ENCODE measurements at regions not wholly inside any gene's neighbourhood (a gene's known extent, or its start where the extent isn't known, plus 50 kb on each side); places are given as distances from the start of the nearest gene placed in this dataset.
"Not testable (repeated sequence)": the region's sequence is repeated elsewhere in the genome, so short reads cannot be mapped to it uniquely, and the experiment has no call there.

- DNase-seq, result no peak
Measured at GRCh38 chr10:31125789-31126188, 94.1 kb upstream of the ZNF438 start.

GRCh38 chr10:31126593-31126992 is 94.9 kb upstream of the ZNF438 start:
- no peak for DNase-seq

- DNase-seq, result no peak
Measured at GRCh38 chr10:31128536-31128935, 96.9 kb upstream of the ZNF438 start.

- no peak for DNase-seq
Measured at GRCh38 chr10:31129271-31129670, 97.6 kb upstream of the ZNF438 start.

- no peak for DNase-seq
Measured at GRCh38 chr10:31129880-31130405, 98.3 kb upstream of the ZNF438 start.

- DNase-seq, result no peak
Measured at GRCh38 chr10:31130406-31130805, 98.7 kb upstream of the ZNF438 start.

- DNase-seq, result no peak
Measured at GRCh38 chr10:31131251-31131650, 99.6 kb upstream of the ZNF438 start.

- DNase-seq, result no peak
Measured at GRCh38 chr10:31132681-31133244, 101.1 kb upstream of the ZNF438 start.

GRCh38 chr10:31133251-31133791 is 101.7 kb upstream of the ZNF438 start:
- DNase-seq, result no peak

- no peak for DNase-seq
Measured at GRCh38 chr10:31133792-31134310, 102.2 kb upstream of the ZNF438 start.

GRCh38 chr10:31134311-31134952 is 102.8 kb upstream of the ZNF438 start:
- DNase-seq, result no peak

- no peak for DNase-seq
Measured at GRCh38 chr10:31135171-31135570, 103.5 kb upstream of the ZNF438 start.

GRCh38 chr10:31135791-31136190 is 104.1 kb upstream of the ZNF438 start:
- not testable (repeated sequence) for DNase-seq

- no peak for DNase-seq
Measured at GRCh38 chr10:31136386-31136785, 104.7 kb upstream of the ZNF438 start.

- no peak for DNase-seq
Measured at GRCh38 chr10:31136930-31137885, 105.5 kb upstream of the ZNF438 start.

- DNase-seq, result no peak
Measured at GRCh38 chr10:31138026-31138553, 106.4 kb upstream of the ZNF438 start.

- no peak for DNase-seq
Measured at GRCh38 chr10:31139497-31139896, 107.8 kb upstream of the ZNF438 start.

GRCh38 chr10:31140716-31141115 is 109.1 kb upstream of the ZNF438 start:
- DNase-seq, result no peak

GRCh38 chr10:31142026-31142425 is 110.4 kb upstream of the ZNF438 start:
- DNase-seq, result no peak

GRCh38 chr10:31143331-31143935 is 111.8 kb upstream of the ZNF438 start:
- no peak for DNase-seq

GRCh38 chr10:31145986-31146385 is 114.3 kb upstream of the ZNF438 start:
- DNase-seq, result no peak

GRCh38 chr10:31146491-31147209 is 115.0 kb upstream of the ZNF438 start:
- no peak for DNase-seq

All from NK-92 treated with Interleukin-12 subunit alpha and Interleukin-12 subunit beta, amount 100 ng/mL, for 24 hours (cell line).